ENCODE measurements at regions not wholly inside any gene's neighbourhood (a gene's known extent, or its start where the extent isn't known, plus 50 kb on each side); places are given as distances from the start of the nearest gene placed in this dataset.

- no peak overlapping the region for H3K4me3 ChIP-seq
- no peaks in the 10 kb centered on the region for H3K4me1 ChIP-seq
- DNase-seq (no peak), ATAC-seq (no peak)
- no peak for TF ChIP-seq POLR2A (IDR thresholded peaks at IDR 0.05)
- no peak for TF ChIP-seq CTCF (IDR thresholded peaks at IDR 0.05)
- no peaks in the 10 kb centered on the region for H3K9me3 ChIP-seq
- no peak overlapping the region for H3K27ac ChIP-seq
- 95 to 97% (median 96%) methylated on average over 7 of the region's 7 CpGs for WGBS, 4 donors
- no peaks in the 10 kb centered on the region for H3K36me3 ChIP-seq
- no peaks in the 10 kb centered on the region for H3K27me3 ChIP-seq
- intact Hi-C loops (cut with DNase I): no loop called here
Measured at GRCh38 chr2:19209575-19210341, 148.7 kb downstream of the OSR1 start.

- H3K4me3 ChIP-seq: no peak overlapping the region
- H3K36me3 ChIP-seq: no peaks in the 10 kb centered on the region
- DNase-seq: no peak
- no peak overlapping the region for H3K27ac ChIP-seq
- H3K27me3 ChIP-seq: no peaks in the 10 kb centered on the region
- H3K4me1 ChIP-seq: no peaks in the 10 kb centered on the region
- ATAC-seq: no peak
- WGBS, 4 donors: 76 to 87% (median 80%) methylated on average over 4 of the region's 4 CpGs
- intact Hi-C loops (cut with DNase I): no loop called here
- H3K9me3 ChIP-seq: no peaks in the 10 kb centered on the region
- TF ChIP-seq POLR2A (IDR thresholded peaks at IDR 0.05) (no peak), CTCF (IDR thresholded peaks at IDR 0.05) (no peak)
Measured at GRCh38 chr2:19208479-19209199, 149.8 kb downstream of the OSR1 start.

- H3K27ac ChIP-seq: no peak overlapping the region
- no peaks in the 10 kb centered on the region for H3K27me3 ChIP-seq
- intact Hi-C loops (cut with DNase I): no loop called here
- TF ChIP-seq CTCF (IDR thresholded peaks at IDR 0.05): no peak
- no peak for TF ChIP-seq POLR2A (IDR thresholded peaks at IDR 0.05)
- H3K9me3 ChIP-seq: no peaks in the 10 kb centered on the region
- no peaks in the 10 kb centered on the region for H3K4me1 ChIP-seq
- no peak for DNase-seq
- ATAC-seq: peak in 1 of 4 donors; percentile 33
- H3K4me3 ChIP-seq: no peak overlapping the region
- WGBS, 4 donors: 46 to 64% (median 55%) methylated on average over 8 of the region's 8 CpGs
- no peaks in the 10 kb centered on the region for H3K36me3 ChIP-seq
Measured at GRCh38 chr2:19207452-19207851, 151.0 kb downstream of the OSR1 start.

GRCh38 chr2:19205983-19206533 lies 152.4 kb downstream of the OSR1 start:
- H3K36me3 ChIP-seq: no peaks in the 10 kb centered on the region
- no peaks in the 10 kb centered on the region for H3K27me3 ChIP-seq
- ATAC-seq: no peak
- H3K27ac ChIP-seq: no peak overlapping the region
- intact Hi-C loops (cut with DNase I): no loop called here
- TF ChIP-seq CTCF (IDR thresholded peaks at IDR 0.05) (no peak), POLR2A (IDR thresholded peaks at IDR 0.05) (no peak)
- H3K4me1 ChIP-seq: no peaks in the 10 kb centered on the region
- no peak overlapping the region for H3K4me3 ChIP-seq
- 81 to 87% (median 82%) methylated on average over 4 of the region's 4 CpGs for WGBS, 4 donors
- no peak for DNase-seq
- no peaks in the 10 kb centered on the region for H3K9me3 ChIP-seq

Data from heart left ventricle (tissue), 16 donors.